Hypothalamus (tissue), 51 donors: ENCODE measurements at regions not wholly inside any gene's neighbourhood (a gene's known extent, or its start where the extent isn't known, plus 50 kb on each side); places are given as distances from the start of the nearest gene placed in this dataset.
"Not testable (repeated sequence)": the region's sequence is repeated elsewhere in the genome, so short reads cannot be mapped to it uniquely, and the experiment has no call there.

Experiments used
- DNase-seq, 51 donors: peaks; one replicate each; lab custom pipeline; 2025; lab: John Stamatoyannopoulos, UW

- no peak for DNase-seq
Observed at GRCh38 chr1:217921126-217921904, 290.2 kb downstream of the SPATA17 start.

GRCh38 chr1:217924924-217925323 lies 293.8 kb downstream of the SPATA17 start:
- DNase-seq, result no peak

GRCh38 chr1:217929213-217929885 lies 298.2 kb downstream of the SPATA17 start:
- no peak for DNase-seq

- no peak for DNase-seq
Observed at GRCh38 chr1:217943361-217943760, 312.2 kb downstream of the SPATA17 start.

GRCh38 chr1:217944550-217944949 lies 313.4 kb downstream of the SPATA17 start:
- no peak for DNase-seq

- DNase-seq, result no peak
Observed at GRCh38 chr1:217946511-217946910, 315.4 kb downstream of the SPATA17 start.

GRCh38 chr1:217948741-217949140 lies 317.6 kb downstream of the SPATA17 start:
- no peak for DNase-seq

GRCh38 chr1:217953330-217953729 lies 322.2 kb downstream of the SPATA17 start:
- no peak for DNase-seq

GRCh38 chr1:217953922-217954321 lies 322.8 kb downstream of the SPATA17 start:
- no peak for DNase-seq

GRCh38 chr1:217955723-217956122 lies 324.6 kb downstream of the SPATA17 start:
- no peak for DNase-seq

- DNase-seq, result no peak
Observed at GRCh38 chr1:217965156-217965786, 319.8 kb upstream of the RRP15 start.

- DNase-seq, result no peak
Observed at GRCh38 chr1:217968085-217968484, 317.0 kb upstream of the RRP15 start.

- no peak for DNase-seq
Observed at GRCh38 chr1:217969428-217969827, 315.7 kb upstream of the RRP15 start.

GRCh38 chr1:217977943-217978342 lies 307.1 kb upstream of the RRP15 start:
- DNase-seq, result no peak

- DNase-seq, result no peak
Observed at GRCh38 chr1:217981430-217981829, 303.7 kb upstream of the RRP15 start.

GRCh38 chr1:217982331-217983050 lies 302.6 kb upstream of the RRP15 start:
- DNase-seq, result no peak

- DNase-seq, result no peak
Observed at GRCh38 chr1:217983051-217983375, 302.1 kb upstream of the RRP15 start.

GRCh38 chr1:217985641-217986040 lies 299.5 kb upstream of the RRP15 start:
- no peak for DNase-seq

- DNase-seq, result no peak
Observed at GRCh38 chr1:217989510-217989909, 295.6 kb upstream of the RRP15 start.

GRCh38 chr1:217993439-217993838 lies 291.7 kb upstream of the RRP15 start:
- no peak for DNase-seq

GRCh38 chr1:218008296-218008695 lies 276.8 kb upstream of the RRP15 start:
- DNase-seq, result not testable (repeated sequence)
